Kidney (tissue), 13 donors: ENCODE measurements at regions not wholly inside any gene's neighbourhood (a gene's known extent, or its start where the extent isn't known, plus 50 kb on each side); places are given as distances from the start of the nearest gene placed in this dataset.

Experiments used
- DNase-seq, 5 donors: peaks; one replicate each; pipeline ENCODE4 v3.0.0-alpha.2; 2013 to 2020
- FAIRE-seq: peaks from 2 replicates; lab custom pipeline; 2012; peaks lifted over from hg19 to GRCh38; lab: Jason Lieb, UNC
- H3K27ac ChIP-seq, 2 donors: one replicate each; pipeline ENCODE4 v1.7.0; 2013; ENCODE audit warnings: low read depth in 2 of 2, low read length in 2 of 2, inconsistent platforms in 1 of 2
- H3K27me3 ChIP-seq: one replicate; pipeline ENCODE4 v1.7.1; 2013; ENCODE audit warnings: low read length, inconsistent platforms; ENCODE audit not compliant: control insufficient read depth, insufficient read depth
- H3K36me3 ChIP-seq, 3 donors: one replicate each; pipeline versions ENCODE4 v1.7.0 to v1.7.1; 2013; ENCODE audit warnings: low read length in 3 of 3, control low read depth in 1 of 3, inconsistent platforms in 1 of 3; ENCODE audit not compliant: insufficient read depth in 3 of 3, control insufficient read depth in 2 of 3
- H3K4me1 ChIP-seq, 3 donors: one replicate each; pipeline versions ENCODE4 v1.7.0 to v1.7.1; 2013; ENCODE audit warnings: low read length in 3 of 3, inconsistent platforms in 1 of 3, low read depth in 1 of 3; ENCODE audit not compliant: control insufficient read depth in 2 of 3, insufficient read depth in 2 of 3
- H3K4me3 ChIP-seq, 3 donors: one replicate each; pipeline versions ENCODE4 v1.7.0 to v1.8.1; 2013; ENCODE audit warnings: low read length in 3 of 3, control low read depth in 1 of 3, inconsistent platforms in 1 of 3
- H3K9ac ChIP-seq, 3 donors: one replicate each; pipeline versions ENCODE4 v1.7.0 to v1.7.1; 2013; ENCODE audit warnings: low read length in 3 of 3, control low read depth in 1 of 3, inconsistent platforms in 1 of 3
- H3K9me3 ChIP-seq, 3 donors: one replicate each; pipeline versions ENCODE4 v1.7.0 to v1.7.1; 2013; ENCODE audit warnings: low read length in 3 of 3, control low read depth in 1 of 3, inconsistent platforms in 1 of 3; ENCODE audit not compliant: control insufficient read depth in 2 of 3, insufficient read depth in 1 of 3
- intact Hi-C: fragments of 100-400 bp; cut with DNase I; formaldehyde crosslinking; loops from one replicate; pipeline ENCODE4 v1.11.1; 2022
- TF ChIP-seq, protein P1 (sequence below): IDR thresholded peaks from 3 replicates; pipeline ENCODE4 v1.5.1; 2012; ENCODE audit warnings: mild to moderate bottlenecking, moderate library complexity, borderline replicate concordance; ENCODE audit not compliant: insufficient read depth; ENCODE audit errors: extremely low read depth
- donor health status: control.
- donor health status: control.
- donor health status: control.
- donor health status: control.
- donor health status: control.
- donor health status: DM: yes; HTN: yes; CAD: no.
- donor health status: Normal renal cell carcinoma (clear cell type).

DNA sequence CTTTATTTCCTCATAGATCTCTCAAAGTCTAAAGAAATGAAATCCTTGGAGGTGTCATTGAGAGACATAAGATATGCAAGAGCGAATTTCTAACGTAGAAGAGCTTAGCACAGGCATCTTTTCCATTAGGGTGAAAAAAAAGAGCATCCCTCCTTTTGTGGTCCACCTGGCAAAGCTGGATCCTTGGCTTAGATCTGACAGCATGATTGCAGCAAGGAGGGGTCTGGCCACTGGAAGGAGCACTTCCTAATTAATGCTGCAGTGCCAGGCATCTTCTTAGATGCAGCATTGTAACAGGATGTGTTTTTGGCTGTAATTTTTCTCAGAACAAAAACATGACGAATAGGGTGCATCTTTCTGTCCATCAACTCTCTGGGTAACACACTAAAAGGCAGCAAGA is 60.1 kb upstream of the TFAP2D start:
- TF ChIP-seq, protein P1, sequence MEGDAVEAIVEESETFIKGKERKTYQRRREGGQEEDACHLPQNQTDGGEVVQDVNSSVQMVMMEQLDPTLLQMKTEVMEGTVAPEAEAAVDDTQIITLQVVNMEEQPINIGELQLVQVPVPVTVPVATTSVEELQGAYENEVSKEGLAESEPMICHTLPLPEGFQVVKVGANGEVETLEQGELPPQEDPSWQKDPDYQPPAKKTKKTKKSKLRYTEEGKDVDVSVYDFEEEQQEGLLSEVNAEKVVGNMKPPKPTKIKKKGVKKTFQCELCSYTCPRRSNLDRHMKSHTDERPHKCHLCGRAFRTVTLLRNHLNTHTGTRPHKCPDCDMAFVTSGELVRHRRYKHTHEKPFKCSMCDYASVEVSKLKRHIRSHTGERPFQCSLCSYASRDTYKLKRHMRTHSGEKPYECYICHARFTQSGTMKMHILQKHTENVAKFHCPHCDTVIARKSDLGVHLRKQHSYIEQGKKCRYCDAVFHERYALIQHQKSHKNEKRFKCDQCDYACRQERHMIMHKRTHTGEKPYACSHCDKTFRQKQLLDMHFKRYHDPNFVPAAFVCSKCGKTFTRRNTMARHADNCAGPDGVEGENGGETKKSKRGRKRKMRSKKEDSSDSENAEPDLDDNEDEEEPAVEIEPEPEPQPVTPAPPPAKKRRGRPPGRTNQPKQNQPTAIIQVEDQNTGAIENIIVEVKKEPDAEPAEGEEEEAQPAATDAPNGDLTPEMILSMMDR = no peak
- Histone ChIP-seq H3K9ac (no peak overlapping the region), H3K4me3 (no peak overlapping the region), H3K9me3 (peaks cover 0 to 4% (median 0%) of the 10 kb centered on the region in 3 donors), H3K27me3 (no peaks in the 10 kb centered on the region), H3K36me3 (no peaks in the 10 kb centered on the region), H3K4me1 (no peaks in the 10 kb centered on the region), H3K27ac (no peak overlapping the region)
- DNase-seq = no peak
- no peak for FAIRE-seq
- intact Hi-C loops = no loop called here

DNA sequence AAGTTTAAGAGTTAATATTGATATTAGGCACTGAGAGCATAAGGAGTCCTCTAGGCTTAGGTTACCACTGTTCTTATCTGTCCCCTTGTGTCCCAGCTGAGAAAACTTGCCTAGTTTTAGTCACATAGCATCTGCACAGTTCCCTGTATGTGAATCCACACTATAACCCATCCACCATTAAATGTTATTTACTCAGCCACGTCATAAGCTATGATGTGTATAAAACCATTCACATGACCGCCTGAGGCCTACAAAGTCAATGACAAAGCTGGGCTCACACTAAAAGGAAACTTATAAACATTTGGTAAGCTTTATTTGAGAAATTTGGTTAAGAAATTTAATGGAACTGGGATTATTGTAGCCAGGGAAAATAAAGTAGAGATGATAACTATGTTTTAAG is 59.2 kb upstream of the TFAP2D start:
- H3K9ac ChIP-seq = no peak overlapping the region
- H3K4me1 ChIP-seq = no peaks in the 10 kb centered on the region
- no peak overlapping the region for H3K4me3 ChIP-seq
- H3K27me3 ChIP-seq = no peaks in the 10 kb centered on the region
- DNase-seq = no peak
- H3K36me3 ChIP-seq = no peaks in the 10 kb centered on the region
- H3K9me3 ChIP-seq = peaks cover 0 to 3% (median 0%) of the 10 kb centered on the region in 3 donors
- FAIRE-seq = no peak
- no peak overlapping the region for H3K27ac ChIP-seq
- TF ChIP-seq, protein P1 = no peak
- intact Hi-C loops = no loop called here

DNA sequence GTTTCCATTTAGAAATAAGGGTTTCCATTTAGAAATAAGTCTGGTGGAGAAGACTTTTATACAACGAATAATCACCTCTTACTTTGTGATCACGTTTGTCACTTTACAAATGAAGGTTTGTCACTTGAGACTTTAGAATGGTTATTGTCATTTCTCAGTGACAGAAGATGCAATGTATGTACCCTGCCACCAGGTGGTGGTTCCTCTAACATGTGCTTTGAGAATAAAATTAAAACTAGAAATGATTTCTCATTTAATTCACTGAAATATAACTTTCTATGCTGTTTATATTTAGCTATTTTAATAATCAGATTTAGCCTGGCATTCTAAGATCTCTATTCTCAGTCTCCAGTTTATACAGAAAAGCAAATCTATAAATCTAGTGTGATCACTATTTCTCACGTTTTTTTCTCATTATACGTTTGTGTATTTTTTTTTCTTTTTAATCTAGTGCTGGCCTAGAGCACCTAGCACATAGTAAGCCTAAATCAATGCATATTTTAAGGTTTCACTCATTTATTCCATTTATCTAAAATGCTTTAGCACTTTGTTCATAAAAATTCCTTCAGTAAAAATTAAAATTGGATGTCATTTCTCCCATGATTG is 57.4 kb upstream of the TFAP2D start:
- Histone ChIP-seq H3K9me3 (no peaks in the 10 kb centered on the region), H3K4me1 (no peaks in the 10 kb centered on the region), H3K9ac (no peak overlapping the region), H3K27ac (no peak overlapping the region), H3K27me3 (no peaks in the 10 kb centered on the region), H3K36me3 (no peaks in the 10 kb centered on the region), H3K4me3 (no peak overlapping the region)
- TF ChIP-seq, protein P1 = peak; percentile 23
- intact Hi-C loops = no loop called here
- DNase-seq = peak in 2 of 5 donors; percentile 6 to 11
- FAIRE-seq = peak; percentile 13

DNA sequence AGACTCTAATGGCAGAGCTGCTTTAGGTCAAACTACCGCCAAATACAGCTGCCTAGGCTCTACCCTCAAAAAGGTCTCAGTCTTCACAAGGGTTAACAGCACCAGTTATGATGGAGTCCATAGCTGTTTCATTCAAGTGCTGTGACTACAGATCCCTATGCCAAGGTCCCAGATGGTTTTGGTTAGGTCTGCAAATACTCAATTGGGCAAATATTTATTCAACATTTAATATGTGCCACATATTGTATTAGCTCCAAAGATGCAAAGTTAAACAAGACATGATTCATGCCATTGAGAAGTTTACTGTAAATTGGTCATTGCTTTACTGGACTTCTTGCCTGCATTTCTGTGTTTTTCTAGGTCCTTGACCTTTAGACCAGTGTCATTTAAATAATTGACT is 55.8 kb upstream of the TFAP2D start:
- H3K4me1 ChIP-seq = no peaks in the 10 kb centered on the region
- H3K9ac ChIP-seq = no peak overlapping the region
- DNase-seq (no peak), FAIRE-seq (no peak)
- H3K27me3 ChIP-seq = no peaks in the 10 kb centered on the region
- H3K4me3 ChIP-seq = no peak overlapping the region
- TF ChIP-seq, protein P1 = no peak
- no peaks in the 10 kb centered on the region for H3K9me3 ChIP-seq
- intact Hi-C loops = no loop called here
- no peak overlapping the region for H3K27ac ChIP-seq
- no peaks in the 10 kb centered on the region for H3K36me3 ChIP-seq
